Fibroblast of lung (primary cell): ENCODE measurements at regions not wholly inside any gene's neighbourhood (a gene's known extent, or its start where the extent isn't known, plus 50 kb on each side); places are given as distances from the start of the nearest gene placed in this dataset.
A peak's percentile ranks its signal among the peaks of the same experiment; 100 is the strongest.

ENCODE experiments used
- DNase-seq, 2 donors: peaks; one replicate each; pipeline versions ENCODE4 v3.0.0 to v3.0.0-alpha.2; 2010; ENCODE audit warnings: low read depth in 2 of 2
- H2AFZ ChIP-seq: 2 replicates; pipeline ENCODE4 v1.5.1; 2012; ENCODE audit warnings: low read length, control low read depth, inconsistent platforms
- H3K27ac ChIP-seq: 2 replicates; pipeline ENCODE4 v1.5.1; 2011; ENCODE audit warnings: low read length, control low read depth; ENCODE audit not compliant: insufficient read depth
- H3K27me3 ChIP-seq: 2 replicates; pipeline ENCODE4 v1.5.1; 2011; ENCODE audit warnings: mild to moderate bottlenecking, low read length; ENCODE audit not compliant: control insufficient read depth, insufficient read depth
- H3K36me3 ChIP-seq: 2 replicates; pipeline ENCODE4 v1.5.1; 2011; ENCODE audit warnings: low read length; ENCODE audit not compliant: control insufficient read depth, insufficient read depth
- H3K4me1 ChIP-seq: 2 replicates; pipeline ENCODE4 v1.5.1; 2011; ENCODE audit warnings: low read length; ENCODE audit not compliant: control insufficient read depth, insufficient read depth; ENCODE audit errors: extremely low read depth
- H3K4me2 ChIP-seq: 2 replicates; pipeline ENCODE4 v1.5.1; 2011; ENCODE audit warnings: low read length, control low read depth; ENCODE audit not compliant: insufficient read depth; ENCODE audit errors: extremely low read depth
- H3K4me3 ChIP-seq, 4 experiments: fragments of 200-600 bp in 1 of 4; sonication (generic) in 1 of 4; replicated peaks in 1 of 4; 2 replicates each; pipeline ENCODE4 v1.5.1; 2011 to 2016; ENCODE audit warnings: low read length in 4 of 4, low read depth in 3 of 4, mild to moderate bottlenecking in 3 of 4, control low read depth in 2 of 4, inconsistent platforms in 1 of 4, mixed read lengths in 1 of 4; ENCODE audit not compliant: insufficient read depth in 1 of 4; ENCODE audit errors: control extremely low read depth in 1 of 4
- H3K79me2 ChIP-seq: 2 replicates; pipeline ENCODE4 v1.5.1; 2012; ENCODE audit warnings: mild to moderate bottlenecking, low read length, inconsistent platforms; ENCODE audit not compliant: control insufficient read depth, insufficient read depth
- H3K9ac ChIP-seq: 2 replicates; pipeline ENCODE4 v1.5.1; 2011; ENCODE audit warnings: mild to moderate bottlenecking, low read length, control low read depth; ENCODE audit not compliant: insufficient read depth
- H3K9me3 ChIP-seq: 2 replicates; pipeline ENCODE4 v1.5.1; 2012; ENCODE audit warnings: low read depth, low read length; ENCODE audit not compliant: control insufficient read depth, insufficient read depth
- H4K20me1 ChIP-seq: 2 replicates; pipeline ENCODE4 v1.5.1; 2011; ENCODE audit warnings: low read length; ENCODE audit not compliant: control insufficient read depth, insufficient read depth; ENCODE audit errors: extremely low read depth
- CTCF ChIP-seq, 2 donors: IDR thresholded peaks in 1 of 2; conservative IDR thresholded peaks in 1 of 2; 1 replicate in 1 of 2; 2 replicates in 1 of 2; pipeline ENCODE4 v1.5.1; 2011 to 2012; ENCODE audit warnings: low read length in 2 of 2, control low read depth in 1 of 2, inconsistent platforms in 1 of 2, low read depth in 1 of 2, mild to moderate bottlenecking in 1 of 2
- EZH2 ChIP-seq: IDR thresholded peaks from 2 replicates; pipeline ENCODE4 v1.5.1; 2012; ENCODE audit warnings: low read length, control low read depth, mild to moderate bottlenecking; ENCODE audit errors: missing control alignments

DNA sequence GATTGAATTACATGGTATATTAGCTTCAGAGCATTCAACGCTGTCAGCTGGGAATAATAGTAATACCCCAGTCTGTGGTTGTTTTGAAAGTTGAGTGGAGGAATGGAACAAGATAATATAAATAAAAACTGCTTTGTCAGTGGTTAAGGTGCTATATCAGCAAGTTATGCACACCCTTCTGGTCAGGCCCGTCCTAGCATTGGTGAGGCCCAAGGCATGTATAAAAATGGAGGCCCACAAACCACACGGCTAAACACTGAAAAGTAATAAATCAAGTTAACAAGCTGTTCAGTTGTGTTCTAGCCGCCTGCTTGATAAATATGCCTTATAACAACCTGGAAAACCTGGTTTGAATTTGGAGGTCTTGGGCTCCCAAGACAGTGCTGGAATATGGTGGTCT, 77.4 kb downstream of the PSMG1 start:
- no peak for DNase-seq
- H4K20me1 ChIP-seq, result no peaks in the 10 kb centered on the region
- H3K27ac ChIP-seq, result no peak overlapping the region
- H2AFZ ChIP-seq, result no peak overlapping the region
- H3K27me3 ChIP-seq, result no peaks in the 10 kb centered on the region
- no peak for TF ChIP-seq EZH2
- TF ChIP-seq CTCF (conservative IDR thresholded peaks at IDR 0.05 in 1 of 2, IDR thresholded peaks at IDR 0.05 in 1 of 2; ENCODE audit: low read depth in 1 of 2, low read length in 2 of 2), result no peak
- peaks cover 6% of the 10 kb centered on the region for H3K4me1 ChIP-seq
- H3K9ac ChIP-seq, result no peak overlapping the region
- no peaks in the 10 kb centered on the region for H3K9me3 ChIP-seq
- no peaks in the 10 kb centered on the region for H3K36me3 ChIP-seq
- no peaks in the 10 kb centered on the region for H3K79me2 ChIP-seq
- H3K4me2 ChIP-seq, result no peak overlapping the region
- no peak overlapping the region for H3K4me3 ChIP-seq

DNA sequence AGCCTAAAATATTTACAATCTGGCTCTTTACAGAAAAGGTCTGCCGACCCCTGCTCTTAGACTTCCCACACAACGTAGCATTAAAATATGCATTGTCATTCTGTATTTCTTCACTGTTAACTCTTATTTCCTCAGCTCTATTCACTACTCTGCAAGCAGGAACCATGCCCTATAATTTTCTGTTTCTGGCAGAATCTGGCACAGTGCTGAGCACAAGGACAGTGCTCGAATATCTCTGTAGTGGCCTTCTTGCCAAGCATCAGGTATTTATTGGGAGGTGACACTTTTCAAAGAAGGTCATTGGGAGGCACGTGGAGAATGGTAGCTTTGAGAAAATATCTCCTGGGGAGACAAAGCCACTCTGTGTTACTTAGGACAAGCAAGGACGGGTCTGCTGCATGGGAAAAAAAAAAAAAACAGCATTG, 77.9 kb downstream of the PSMG1 start:
- no peaks in the 10 kb centered on the region for H4K20me1 ChIP-seq
- no peaks in the 10 kb centered on the region for H3K9me3 ChIP-seq
- peaks cover 4% of the 10 kb centered on the region for H3K4me1 ChIP-seq
- H3K9ac ChIP-seq, result no peak overlapping the region
- H3K4me3 ChIP-seq, result no peak overlapping the region
- no peaks in the 10 kb centered on the region for H3K79me2 ChIP-seq
- H3K36me3 ChIP-seq, result no peaks in the 10 kb centered on the region
- H2AFZ ChIP-seq, result no peak overlapping the region
- no peak overlapping the region for H3K4me2 ChIP-seq
- H3K27me3 ChIP-seq, result no peaks in the 10 kb centered on the region
- TF ChIP-seq CTCF (conservative IDR thresholded peaks at IDR 0.05 in 1 of 2, IDR thresholded peaks at IDR 0.05 in 1 of 2; ENCODE audit: low read depth in 1 of 2, low read length in 2 of 2) (no peak), EZH2 (no peak)
- H3K27ac ChIP-seq, result peak overlapping the region; percentile 29
- DNase-seq, result peak in 1 of 2 donors; percentile 51

- no peak for DNase-seq
- H3K36me3 ChIP-seq, result no peaks in the 10 kb centered on the region
- peaks cover 3% of the 10 kb centered on the region for H3K4me1 ChIP-seq
- H3K9me3 ChIP-seq, result no peaks in the 10 kb centered on the region
- no peak overlapping the region for H3K4me2 ChIP-seq
- no peak overlapping the region for H2AFZ ChIP-seq
- no peaks in the 10 kb centered on the region for H3K27me3 ChIP-seq
- TF ChIP-seq EZH2 (no peak), CTCF (conservative IDR thresholded peaks at IDR 0.05 in 1 of 2, IDR thresholded peaks at IDR 0.05 in 1 of 2; ENCODE audit: low read depth in 1 of 2, low read length in 2 of 2) (no peak)
- H3K27ac ChIP-seq, result peak overlapping the region; percentile 29
- no peaks in the 10 kb centered on the region for H4K20me1 ChIP-seq
- H3K4me3 ChIP-seq, result no peak overlapping the region
- H3K9ac ChIP-seq, result no peak overlapping the region
- H3K79me2 ChIP-seq, result no peaks in the 10 kb centered on the region
Observed at GRCh38 chr21:39104911-39105310, 78.3 kb downstream of the PSMG1 start.
